ENCODE measurements at regions not wholly inside any gene's neighbourhood (a gene's known extent, or its start where the extent isn't known, plus 50 kb on each side); places are given as distances from the start of the nearest gene placed in this dataset.

- TF ChIP-seq POLR2A (IDR thresholded peaks at IDR 0.05; ENCODE audit: low read depth, low read length): no peak
- no peak for TF ChIP-seq GATA2 (IDR thresholded peaks at IDR 0.05; ENCODE audit: insufficient read depth, insufficient read length, low read depth, low read length)
These were observed 319.3 kb downstream of the TLE1 start for GRCh38 chr9:81370096-81370495.
